ENCODE measurements at regions not wholly inside any gene's neighbourhood (a gene's known extent, or its start where the extent isn't known, plus 50 kb on each side); places are given as distances from the start of the nearest gene placed in this dataset.

GRCh38 chr6:71621918-71622519 lies 264.3 kb upstream of the RIMS1 start:
- Histone ChIP-seq H3K27me3 (ENCODE audit: control insufficient read depth, insufficient read depth, low read length, poor library complexity, severe bottlenecking) (no peaks in the 10 kb centered on the region), H3K27ac (ENCODE audit: low read depth, low read length) (no peak overlapping the region), H3K9me3 (ENCODE audit: control insufficient read depth, low read length) (peaks cover 29% of the 10 kb centered on the region), H3K4me1 (ENCODE audit: control insufficient read depth, insufficient read depth, low read length) (no peaks in the 10 kb centered on the region), H3K9ac (ENCODE audit: extremely low read depth, low read length, poor library complexity, severe bottlenecking) (no peak overlapping the region), H3K4me3 (ENCODE audit: low read length) (no peak overlapping the region), H3K36me3 (ENCODE audit: control insufficient read depth, insufficient read depth, low read length) (no peaks in the 10 kb centered on the region)
- Mint-ChIP-seq H3K27ac (no peak overlapping the region), H3K27me3 (ENCODE audit: insufficient read depth) (peaks cover 4% of the 10 kb centered on the region), H3K4me3 (no peak overlapping the region), H3K36me3 (ENCODE audit: low read depth) (peaks cover 1% of the 10 kb centered on the region), H3K4me1 (peaks cover 1% of the 10 kb centered on the region), H3K9me3 (peaks cover 28% of the 10 kb centered on the region)
- DNase-seq, result no peak
- WGBS, 2 experiments (ENCODE audit: insufficient coverage in 1 of 2, insufficient read length in 1 of 2), result 29 to 54% methylated on average over 1 to 2 of the region's 3 CpGs
- peak; percentile 81 for TF ChIP-seq CTCF (conservative IDR thresholded peaks at IDR 0.05)

DNA sequence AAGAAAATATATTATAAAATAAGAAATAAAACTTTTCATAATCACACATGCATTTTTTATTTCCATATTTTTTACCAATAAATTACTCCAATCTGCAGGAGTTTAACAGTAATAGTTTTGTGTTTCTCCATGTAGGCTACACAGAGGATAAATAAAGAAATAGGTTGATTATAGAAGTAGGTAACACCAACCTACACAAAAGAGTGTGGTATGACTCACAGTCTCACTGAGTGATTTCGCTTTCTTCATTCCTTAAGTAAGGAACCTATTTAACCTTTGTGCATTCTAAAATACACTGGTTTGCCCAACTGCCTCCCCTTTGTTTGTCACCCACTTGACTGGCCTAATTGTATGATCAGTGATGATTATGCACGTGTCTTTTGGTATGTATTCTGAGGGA lies 244.2 kb upstream of the RIMS1 start:
- no peaks in the 10 kb centered on the region for H3K9me3 Mint-ChIP-seq
- Histone ChIP-seq H3K4me1 (ENCODE audit: control insufficient read depth, insufficient read depth, low read length) (no peaks in the 10 kb centered on the region), H3K36me3 (ENCODE audit: control insufficient read depth, insufficient read depth, low read length) (no peaks in the 10 kb centered on the region), H3K27ac (ENCODE audit: low read depth, low read length) (no peak overlapping the region), H3K9ac (ENCODE audit: extremely low read depth, low read length, poor library complexity, severe bottlenecking) (no peak overlapping the region), H3K9me3 (ENCODE audit: control insufficient read depth, low read length) (no peaks in the 10 kb centered on the region), H3K27me3 (ENCODE audit: control insufficient read depth, insufficient read depth, low read length, poor library complexity, severe bottlenecking) (no peaks in the 10 kb centered on the region), H3K4me3 (ENCODE audit: low read length) (no peak overlapping the region)
- H3K27ac Mint-ChIP-seq, result no peak overlapping the region
- H3K27me3 Mint-ChIP-seq (ENCODE audit: insufficient read depth), result no peaks in the 10 kb centered on the region
- 84 to 87% methylated on average over 2 of the region's 2 CpGs for WGBS, 2 experiments (ENCODE audit: insufficient coverage in 1 of 2, insufficient read length in 1 of 2)
- no peak for DNase-seq
- H3K4me1 Mint-ChIP-seq, result peaks cover 5% of the 10 kb centered on the region
- no peak overlapping the region for H3K4me3 Mint-ChIP-seq
- H3K36me3 Mint-ChIP-seq (ENCODE audit: low read depth), result no peaks in the 10 kb centered on the region
- TF ChIP-seq CTCF (conservative IDR thresholded peaks at IDR 0.05), result no peak

- Mint-ChIP-seq H3K4me3 (no peak overlapping the region), H3K9me3 (no peaks in the 10 kb centered on the region)
Measured at GRCh38 chr6:71642793-71643192, 243.6 kb upstream of the RIMS1 start.

More at GRCh38 chr6:71642793-71643192, 243.6 kb upstream of the RIMS1 start:
- H3K27ac ChIP-seq (ENCODE audit: low read depth, low read length), result no peak overlapping the region
- no peaks in the 10 kb centered on the region for H3K27me3 ChIP-seq (ENCODE audit: control insufficient read depth, insufficient read depth, low read length, poor library complexity, severe bottlenecking)
- H3K27me3 Mint-ChIP-seq (ENCODE audit: insufficient read depth), result no peaks in the 10 kb centered on the region
- DNase-seq, result no peak
- no peak overlapping the region for H3K4me3 ChIP-seq (ENCODE audit: low read length)
- no peaks in the 10 kb centered on the region for H3K9me3 ChIP-seq (ENCODE audit: control insufficient read depth, low read length)
- no peak for TF ChIP-seq CTCF (conservative IDR thresholded peaks at IDR 0.05)
- H3K4me1 ChIP-seq (ENCODE audit: control insufficient read depth, insufficient read depth, low read length), result no peaks in the 10 kb centered on the region
- no peak overlapping the region for H3K27ac Mint-ChIP-seq
- H3K9ac ChIP-seq (ENCODE audit: extremely low read depth, low read length, poor library complexity, severe bottlenecking), result no peak overlapping the region
- no peaks in the 10 kb centered on the region for H3K36me3 Mint-ChIP-seq (ENCODE audit: low read depth)
- WGBS, 2 experiments (ENCODE audit: insufficient coverage in 1 of 2, insufficient read length in 1 of 2), result 99% methylated on average over 3 of the region's 4 CpGs; no CpG with 5 or more reads in 1 of the 2 experiments
- H3K4me1 Mint-ChIP-seq, result peaks cover 5% of the 10 kb centered on the region
- no peaks in the 10 kb centered on the region for H3K36me3 ChIP-seq (ENCODE audit: control insufficient read depth, insufficient read depth, low read length)
